PFSK-1 (cell line): ENCODE measurements at regions not wholly inside any gene's neighbourhood (a gene's known extent, or its start where the extent isn't known, plus 50 kb on each side); places are given as distances from the start of the nearest gene placed in this dataset.

Source experiments
- POLR2AphosphoS5 ChIP-seq: IDR thresholded peaks from 2 replicates; pipeline ENCODE4 v1.6.1; 2012; ENCODE audit warnings: low read depth, mild to moderate bottlenecking, control low read depth, low read length, moderate library complexity
- REST ChIP-seq, 2 experiments: IDR thresholded peaks; 2 replicates each; pipeline versions ENCODE4 v1.6.1 to v1.8.0; 2011 to 2012; ENCODE audit warnings: low read depth in 2 of 2, low read length in 2 of 2, control low read depth in 1 of 2, inconsistent platforms in 1 of 2, mild to moderate bottlenecking in 1 of 2, moderate library complexity in 1 of 2; ENCODE audit not compliant: insufficient read depth in 1 of 2
- TAF1 ChIP-seq: IDR thresholded peaks from 2 replicates; pipeline ENCODE4 v1.6.1; 2012; ENCODE audit warnings: low read length, control low read depth, borderline replicate concordance; ENCODE audit not compliant: insufficient read depth

- no peak for TF ChIP-seq POLR2AphosphoS5
- no peak for TF ChIP-seq REST (IDR thresholded peaks at IDR 0.05; ENCODE audit: insufficient read depth in 1 of 2, low read depth in 2 of 2, low read length in 2 of 2)
- no peak for TF ChIP-seq TAF1
Measured at GRCh38 chr4:125780747-125781146, 466.0 kb downstream of the FAT4 start.
